Osteoblast (primary cell): ENCODE measurements at regions not wholly inside any gene's neighbourhood (a gene's known extent, or its start where the extent isn't known, plus 50 kb on each side); places are given as distances from the start of the nearest gene placed in this dataset.
A peak's percentile ranks its signal among the peaks of the same experiment; 100 is the strongest.
"Not testable (repeated sequence)": the region's sequence is repeated elsewhere in the genome, so short reads cannot be mapped to it uniquely, and the experiment has no call there.

ENCODE experiments used
- DNase-seq: peaks from one replicate; pipeline ENCODE4 v3.0.0; 2011; ENCODE audit warnings: low spot score, mixed read lengths; ENCODE audit not compliant: insufficient read length; ENCODE audit errors: missing footprints
- H2AFZ ChIP-seq: 2 replicates; pipeline ENCODE4 v1.6.0; 2011; ENCODE audit warnings: mild to moderate bottlenecking, low read length
- H3K27ac ChIP-seq: 2 replicates; pipeline ENCODE4 v1.5.1; 2011; ENCODE audit warnings: mild to moderate bottlenecking, low read depth, low read length, moderate library complexity
- H3K27me3 ChIP-seq: 2 replicates; pipeline ENCODE4 v1.6.0; 2012; ENCODE audit warnings: mild to moderate bottlenecking, control low read depth, inconsistent platforms, low read length, moderate library complexity; ENCODE audit not compliant: insufficient read depth
- H3K36me3 ChIP-seq: 2 replicates; pipeline ENCODE4 v1.5.1; 2011; ENCODE audit warnings: mild to moderate bottlenecking, low read length, control low read depth, moderate library complexity; ENCODE audit not compliant: insufficient read depth
- H3K4me1 ChIP-seq: 2 replicates; pipeline ENCODE4 v1.5.1; 2011; ENCODE audit warnings: mild to moderate bottlenecking, low read length, control low read depth, moderate library complexity; ENCODE audit not compliant: insufficient read depth
- H3K4me2 ChIP-seq: 2 replicates; pipeline ENCODE4 v1.6.0; 2011; ENCODE audit warnings: mild to moderate bottlenecking, low read length; ENCODE audit not compliant: insufficient read depth
- H3K4me3 ChIP-seq: fragments of 200-600 bp; sonication (generic); 3 replicates; pipeline ENCODE4 v1.5.1; 2012; ENCODE audit warnings: mild to moderate bottlenecking, low read length, inconsistent platforms; ENCODE audit not compliant: insufficient read depth
- H3K79me2 ChIP-seq: 2 replicates; pipeline ENCODE4 v1.6.0; 2012; ENCODE audit warnings: mild to moderate bottlenecking, low read length, control low read depth, inconsistent platforms; ENCODE audit not compliant: insufficient read depth
- H3K9me3 ChIP-seq: 2 replicates; pipeline ENCODE4 v1.5.1; 2011; ENCODE audit warnings: low read depth, low read length, control low read depth
- H4K20me1 ChIP-seq: 2 replicates; pipeline ENCODE4 v1.6.0; 2012; ENCODE audit warnings: mild to moderate bottlenecking, low read length, control low read depth; ENCODE audit not compliant: insufficient read depth
- CTCF ChIP-seq: IDR thresholded peaks from 2 replicates; pipeline ENCODE4 v1.5.1; 2011; ENCODE audit warnings: mild to moderate bottlenecking, low read depth, low read length, moderate library complexity; ENCODE audit errors: extremely low read depth

GRCh38 chr11:101705972-101706371, 122.2 kb upstream of the TRPC6 start:
- H3K27me3 ChIP-seq, result no peaks in the 10 kb centered on the region
- no peaks in the 10 kb centered on the region for H4K20me1 ChIP-seq
- no peak for DNase-seq
- no peak overlapping the region for H3K4me2 ChIP-seq
- H3K9me3 ChIP-seq, result no peaks in the 10 kb centered on the region
- H3K4me1 ChIP-seq, result no peaks in the 10 kb centered on the region
- no peak overlapping the region for H3K4me3 ChIP-seq
- H2AFZ ChIP-seq, result no peak overlapping the region
- TF ChIP-seq CTCF, result no peak
- no peak overlapping the region for H3K27ac ChIP-seq
- H3K79me2 ChIP-seq, result no peaks in the 10 kb centered on the region
- no peaks in the 10 kb centered on the region for H3K36me3 ChIP-seq

DNA sequence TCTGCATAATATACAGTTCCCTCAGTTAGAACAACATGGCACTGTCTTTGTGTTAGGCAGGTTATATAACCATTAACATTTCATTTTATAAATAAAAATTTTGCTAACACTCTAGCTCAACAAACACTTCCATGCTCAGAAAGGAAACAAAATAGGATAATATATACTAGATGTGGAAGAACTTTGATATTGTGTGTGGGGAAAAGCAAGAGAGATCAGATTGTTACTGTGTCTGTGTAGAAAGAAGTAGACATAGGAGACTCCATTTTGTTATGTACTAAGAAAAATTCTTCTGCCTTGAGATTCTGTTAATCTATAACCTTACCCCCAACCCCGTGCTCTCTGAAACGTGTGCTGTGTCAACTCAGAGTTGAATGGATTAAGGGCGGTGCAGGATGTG, 111.1 kb upstream of the TRPC6 start:
- H2AFZ ChIP-seq, H3K4me2 ChIP-seq, H4K20me1 ChIP-seq, H3K4me3 ChIP-seq, DNase-seq, H3K4me1 ChIP-seq, H3K36me3 ChIP-seq, H3K27ac ChIP-seq, H3K27me3 ChIP-seq, H3K9me3 ChIP-seq, H3K79me2 ChIP-seq: not testable (repeated sequence)

DNA sequence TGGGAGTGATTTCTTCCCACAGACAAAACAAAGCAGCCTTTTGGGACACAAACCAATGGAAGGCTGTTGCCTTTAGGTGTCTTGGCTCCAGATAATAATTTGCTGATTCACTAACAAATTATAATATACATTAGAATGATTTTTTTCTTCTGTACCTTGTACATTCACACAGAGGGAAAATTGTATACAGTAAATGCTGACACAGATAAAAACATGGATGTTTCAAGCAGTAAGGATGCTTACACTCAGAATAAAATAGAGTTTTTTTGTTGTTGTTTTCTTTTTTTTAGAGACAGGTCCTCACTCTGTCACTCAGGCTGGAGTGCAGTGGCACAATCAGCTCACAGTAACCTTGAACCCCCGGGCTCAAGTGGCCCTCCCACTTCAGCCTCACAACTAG, 109.2 kb upstream of the TRPC6 start:
- H2AFZ ChIP-seq, result no peak overlapping the region
- no peaks in the 10 kb centered on the region for H3K79me2 ChIP-seq
- H3K27ac ChIP-seq, result no peak overlapping the region
- no peak overlapping the region for H3K4me2 ChIP-seq
- no peak for TF ChIP-seq CTCF
- H3K4me1 ChIP-seq, result no peaks in the 10 kb centered on the region
- no peak for DNase-seq
- H3K36me3 ChIP-seq, result no peaks in the 10 kb centered on the region
- no peaks in the 10 kb centered on the region for H3K9me3 ChIP-seq
- H3K4me3 ChIP-seq, result no peak overlapping the region
- H4K20me1 ChIP-seq, result no peaks in the 10 kb centered on the region
- H3K27me3 ChIP-seq, result no peaks in the 10 kb centered on the region

DNA sequence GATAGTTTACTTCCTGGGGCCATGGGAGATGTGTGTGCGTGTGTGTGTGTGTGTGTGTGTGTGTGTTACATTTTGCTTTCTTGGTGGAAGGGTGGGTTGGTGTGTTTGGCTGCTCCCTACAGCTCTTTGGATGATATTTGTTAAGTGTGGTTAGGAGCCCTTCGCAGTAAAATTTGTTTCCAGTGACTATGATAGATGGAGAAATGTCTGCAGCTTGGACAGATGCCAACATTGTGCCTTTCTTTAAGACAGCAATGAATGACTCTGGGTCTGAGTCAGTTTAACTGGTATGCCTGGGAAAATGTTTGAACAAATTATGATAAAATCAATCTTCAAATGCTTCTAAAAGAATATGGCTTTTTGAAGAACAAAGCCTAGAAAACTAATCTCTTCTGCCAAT, 102.7 kb upstream of the TRPC6 start:
- no peak overlapping the region for H3K27ac ChIP-seq
- H2AFZ ChIP-seq, result no peak overlapping the region
- no peak for TF ChIP-seq CTCF
- no peaks in the 10 kb centered on the region for H3K79me2 ChIP-seq
- H3K4me3 ChIP-seq, result no peak overlapping the region
- no peaks in the 10 kb centered on the region for H3K27me3 ChIP-seq
- no peaks in the 10 kb centered on the region for H3K36me3 ChIP-seq
- DNase-seq, result peak; percentile 59
- no peak overlapping the region for H3K4me2 ChIP-seq
- H3K4me1 ChIP-seq, result no peaks in the 10 kb centered on the region
- H3K9me3 ChIP-seq, result no peaks in the 10 kb centered on the region
- H4K20me1 ChIP-seq, result no peaks in the 10 kb centered on the region

DNA sequence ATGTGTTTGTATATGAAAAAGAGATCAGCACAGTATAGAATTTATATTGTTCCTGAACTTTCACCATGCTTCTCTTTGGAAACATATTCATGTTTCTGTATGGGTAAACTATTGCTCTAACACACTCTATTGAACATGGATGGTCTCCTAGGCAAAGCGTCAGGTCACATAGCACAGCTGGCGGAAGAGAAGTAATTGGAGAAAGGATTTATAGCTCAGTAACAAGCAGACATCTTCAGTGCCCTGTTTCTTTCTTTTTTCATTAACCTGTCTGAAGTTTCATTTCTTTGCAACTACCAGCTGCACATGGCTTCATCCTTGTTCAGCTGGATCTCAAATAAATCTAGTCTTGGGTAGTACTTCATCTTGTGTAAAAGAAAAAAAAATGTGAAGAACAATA, 84.4 kb upstream of the TRPC6 start:
- no peak overlapping the region for H3K4me3 ChIP-seq
- no peak overlapping the region for H3K4me2 ChIP-seq
- H3K27me3 ChIP-seq, result no peaks in the 10 kb centered on the region
- H4K20me1 ChIP-seq, result no peaks in the 10 kb centered on the region
- no peak overlapping the region for H3K27ac ChIP-seq
- no peak for TF ChIP-seq CTCF
- no peaks in the 10 kb centered on the region for H3K36me3 ChIP-seq
- no peak overlapping the region for H2AFZ ChIP-seq
- DNase-seq, result no peak
- no peaks in the 10 kb centered on the region for H3K79me2 ChIP-seq
- H3K9me3 ChIP-seq, result no peaks in the 10 kb centered on the region
- H3K4me1 ChIP-seq, result no peaks in the 10 kb centered on the region
